Upper lobe of right lung (tissue), 1 donor: ENCODE measurements at regions not wholly inside any gene's neighbourhood (a gene's known extent, or its start where the extent isn't known, plus 50 kb on each side); places are given as distances from the start of the nearest gene placed in this dataset.

Source experiments
- ATAC-seq: fragments of 200-7000 bp; cut with Tn5 transposase; one replicate; pipeline ENCODE4 v1.9.1; 2020; ENCODE audit warnings: mild to moderate bottlenecking, moderate library complexity
- DNase-seq: peaks from one replicate; pipeline ENCODE4 v3.0.0-alpha.2; 2020
- H3K27ac ChIP-seq: fragments of 200-600 bp; one replicate; pipeline ENCODE4 v1.8.0; 2022
- H3K27me3 ChIP-seq: fragments of 200-600 bp; one replicate; pipeline ENCODE4 v1.8.0; 2022; ENCODE audit warnings: mild to moderate bottlenecking
- H3K36me3 ChIP-seq: fragments of 200-600 bp; one replicate; pipeline ENCODE4 v1.8.0; 2022
- H3K4me1 ChIP-seq: fragments of 200-600 bp; one replicate; pipeline ENCODE4 v1.8.0; 2022
- H3K4me3 ChIP-seq: fragments of 200-600 bp; one replicate; pipeline ENCODE4 v1.8.0; 2022; ENCODE audit warnings: mild to moderate bottlenecking
- H3K9me3 ChIP-seq: fragments of 200-600 bp; one replicate; pipeline ENCODE4 v1.8.0; 2022
- intact Hi-C: fragments of 100-400 bp; cut with DNase I; formaldehyde crosslinking; loops from one replicate; pipeline ENCODE4 v1.11.0; 2022
- TF ChIP-seq, protein P1 (sequence below): fragments of 200-600 bp; IDR thresholded peaks from one replicate; pipeline ENCODE4 v1.8.0; 2022; ENCODE audit warnings: antibody characterized with exemption
- donor health status: DM: no; HTN: yes; CAD: no; lungs with severe emphysema.

DNA sequence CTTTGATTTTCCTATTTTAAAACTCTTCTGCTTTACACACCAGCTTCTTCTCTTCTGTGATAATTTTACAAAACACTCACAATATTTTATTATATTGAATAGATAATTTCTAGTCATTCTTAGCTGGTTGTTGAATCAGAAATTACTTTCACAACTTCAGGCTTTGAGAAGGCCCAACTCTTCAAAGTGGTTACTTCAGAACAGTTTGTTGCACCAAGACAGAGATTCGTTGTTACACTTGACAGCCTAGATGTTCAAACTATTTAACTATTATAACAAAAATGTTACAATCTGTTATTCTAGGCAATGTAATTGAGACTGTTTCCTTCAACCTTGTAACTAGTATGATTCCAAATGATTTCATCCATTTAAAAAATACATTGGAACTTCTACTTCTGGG lies 333.2 kb upstream of the CHORDC1 start:
- intact Hi-C loops, result no loop called here
- Histone ChIP-seq H3K36me3 (no peaks in the 10 kb centered on the region), H3K27ac (no peak overlapping the region), H3K4me1 (no peaks in the 10 kb centered on the region), H3K4me3 (no peak overlapping the region), H3K27me3 (no peaks in the 10 kb centered on the region), H3K9me3 (no peaks in the 10 kb centered on the region)
- DNase-seq (no peak), ATAC-seq (no peak)
- TF ChIP-seq, protein P1, sequence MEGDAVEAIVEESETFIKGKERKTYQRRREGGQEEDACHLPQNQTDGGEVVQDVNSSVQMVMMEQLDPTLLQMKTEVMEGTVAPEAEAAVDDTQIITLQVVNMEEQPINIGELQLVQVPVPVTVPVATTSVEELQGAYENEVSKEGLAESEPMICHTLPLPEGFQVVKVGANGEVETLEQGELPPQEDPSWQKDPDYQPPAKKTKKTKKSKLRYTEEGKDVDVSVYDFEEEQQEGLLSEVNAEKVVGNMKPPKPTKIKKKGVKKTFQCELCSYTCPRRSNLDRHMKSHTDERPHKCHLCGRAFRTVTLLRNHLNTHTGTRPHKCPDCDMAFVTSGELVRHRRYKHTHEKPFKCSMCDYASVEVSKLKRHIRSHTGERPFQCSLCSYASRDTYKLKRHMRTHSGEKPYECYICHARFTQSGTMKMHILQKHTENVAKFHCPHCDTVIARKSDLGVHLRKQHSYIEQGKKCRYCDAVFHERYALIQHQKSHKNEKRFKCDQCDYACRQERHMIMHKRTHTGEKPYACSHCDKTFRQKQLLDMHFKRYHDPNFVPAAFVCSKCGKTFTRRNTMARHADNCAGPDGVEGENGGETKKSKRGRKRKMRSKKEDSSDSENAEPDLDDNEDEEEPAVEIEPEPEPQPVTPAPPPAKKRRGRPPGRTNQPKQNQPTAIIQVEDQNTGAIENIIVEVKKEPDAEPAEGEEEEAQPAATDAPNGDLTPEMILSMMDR, result no peak

DNA sequence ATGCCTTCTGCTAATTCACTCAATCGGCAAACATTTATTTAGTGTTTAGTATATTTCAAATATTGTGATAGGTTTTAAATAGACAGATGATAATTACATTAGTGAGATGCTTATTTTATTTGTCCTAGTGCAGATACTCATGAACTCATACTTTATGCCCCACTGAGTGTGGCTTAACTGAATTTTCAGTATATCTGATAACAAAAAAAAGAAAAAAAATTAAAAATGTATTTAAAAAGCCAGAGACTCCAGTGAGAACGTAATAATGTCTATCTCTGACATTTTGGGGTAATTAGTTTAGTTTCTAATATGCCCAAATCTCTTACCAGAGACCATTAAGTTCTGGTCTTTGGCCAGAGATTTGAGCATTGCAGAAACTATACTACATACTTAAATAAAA lies 332.6 kb upstream of the CHORDC1 start:
- ATAC-seq (no peak), DNase-seq (no peak)
- TF ChIP-seq, protein P1, result no peak
- Histone ChIP-seq H3K9me3 (no peaks in the 10 kb centered on the region), H3K27me3 (no peaks in the 10 kb centered on the region), H3K27ac (no peak overlapping the region), H3K4me1 (no peaks in the 10 kb centered on the region), H3K4me3 (no peak overlapping the region), H3K36me3 (no peaks in the 10 kb centered on the region)
- intact Hi-C loops, result no loop called here

DNA sequence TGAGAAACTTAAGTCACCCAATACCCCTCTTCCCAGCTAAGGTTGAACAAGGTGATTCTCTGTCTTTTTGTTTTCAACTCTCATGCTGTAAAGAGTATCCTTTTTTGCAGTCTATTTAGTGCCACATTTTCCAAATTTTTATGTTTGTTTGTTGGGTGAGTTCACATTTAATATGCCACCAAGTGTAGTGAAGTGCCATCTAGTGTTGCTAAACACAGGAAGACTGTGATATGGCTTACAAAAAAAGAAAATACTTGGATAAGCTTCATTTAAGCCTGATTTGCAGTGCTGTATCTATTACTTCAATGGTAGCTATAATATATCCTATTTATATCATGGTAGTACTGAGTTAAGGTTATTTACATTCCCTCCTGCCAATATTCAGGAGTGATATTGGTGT lies 319.2 kb upstream of the CHORDC1 start:
- H3K27me3 ChIP-seq, result no peaks in the 10 kb centered on the region
- no peaks in the 10 kb centered on the region for H3K9me3 ChIP-seq
- intact Hi-C loops, result no loop called here
- no peak overlapping the region for H3K27ac ChIP-seq
- no peaks in the 10 kb centered on the region for H3K36me3 ChIP-seq
- DNase-seq (no peak), ATAC-seq (no peak)
- TF ChIP-seq, protein P1, result no peak
- no peak overlapping the region for H3K4me3 ChIP-seq
- no peaks in the 10 kb centered on the region for H3K4me1 ChIP-seq

DNA sequence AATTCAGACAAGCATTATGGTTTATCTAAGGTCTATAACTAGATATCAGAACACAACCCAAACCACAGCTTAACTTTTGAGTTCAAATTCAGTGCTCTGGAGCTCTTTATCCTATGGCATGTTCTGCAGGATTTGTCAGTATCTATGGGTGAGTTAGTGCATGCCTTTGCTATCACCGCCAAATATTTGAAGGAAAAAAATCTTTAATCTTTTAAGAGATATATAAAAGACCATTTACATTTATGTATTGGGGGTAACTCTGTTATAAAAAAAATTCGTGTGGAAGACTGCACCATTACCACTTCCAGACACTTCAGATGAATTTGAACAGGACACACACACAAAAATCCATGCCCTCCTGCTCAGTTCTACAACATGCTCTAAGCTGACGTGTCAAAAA lies 313.5 kb upstream of the CHORDC1 start:
- DNase-seq (no peak), ATAC-seq (no peak)
- intact Hi-C loops, result no loop called here

DNA sequence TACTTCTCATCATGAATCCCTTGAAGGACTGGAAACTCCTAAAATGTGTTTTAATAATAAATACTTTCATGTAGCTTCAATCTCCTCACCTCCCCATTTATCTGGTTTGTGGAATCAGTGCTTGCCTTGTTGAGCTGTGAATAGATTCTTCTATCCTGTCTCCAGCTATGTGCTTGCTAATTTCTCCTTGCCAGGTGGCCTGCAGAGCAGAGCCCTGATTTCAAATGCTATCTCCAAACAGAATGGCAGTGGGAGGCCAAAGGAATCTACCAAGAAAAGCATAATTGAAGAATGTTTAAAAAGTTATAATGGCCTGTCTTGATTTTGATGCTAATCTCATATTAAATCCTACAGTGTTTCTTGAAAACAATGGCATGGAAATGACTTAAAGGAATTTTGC lies 309.3 kb upstream of the CHORDC1 start:
- Histone ChIP-seq H3K27ac (no peak overlapping the region), H3K36me3 (no peaks in the 10 kb centered on the region), H3K9me3 (no peaks in the 10 kb centered on the region), H3K4me1 (no peaks in the 10 kb centered on the region), H3K27me3 (no peaks in the 10 kb centered on the region), H3K4me3 (no peak overlapping the region)
- DNase-seq (no peak), ATAC-seq (no peak)
- intact Hi-C loops, result no loop called here
- TF ChIP-seq, protein P1, result no peak

More for the DNA sequence above, 313.5 kb upstream of the CHORDC1 start:
- H3K4me3 ChIP-seq, result no peak overlapping the region
- H3K27ac ChIP-seq, result no peak overlapping the region
- no peaks in the 10 kb centered on the region for H3K36me3 ChIP-seq
- TF ChIP-seq, protein P1, result no peak
- H3K9me3 ChIP-seq, result no peaks in the 10 kb centered on the region
- no peaks in the 10 kb centered on the region for H3K4me1 ChIP-seq
- no peaks in the 10 kb centered on the region for H3K27me3 ChIP-seq

DNA sequence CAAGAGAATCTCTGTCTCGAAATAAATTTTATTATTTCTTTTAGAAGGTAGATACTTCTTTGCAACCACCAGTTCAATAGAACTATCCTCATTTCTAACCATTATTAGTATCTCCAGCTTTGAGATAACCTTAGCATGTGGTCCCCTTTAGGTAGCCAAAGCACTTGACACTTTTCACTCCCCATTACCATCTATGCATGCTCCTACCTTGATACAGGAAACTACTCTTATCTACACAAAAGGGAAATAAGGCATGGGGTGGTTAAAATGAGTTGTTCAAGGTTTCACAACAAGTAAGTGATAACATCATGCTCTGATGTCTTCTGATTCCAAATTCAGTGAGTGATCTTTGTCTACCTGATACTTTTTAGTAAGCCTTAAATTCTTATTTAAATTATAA lies 308.2 kb upstream of the CHORDC1 start:
- no peak for ATAC-seq
- Histone ChIP-seq H3K4me3 (no peak overlapping the region), H3K4me1 (no peaks in the 10 kb centered on the region), H3K9me3 (no peaks in the 10 kb centered on the region), H3K36me3 (no peaks in the 10 kb centered on the region), H3K27me3 (no peaks in the 10 kb centered on the region), H3K27ac (no peak overlapping the region)
- TF ChIP-seq, protein P1, result no peak
- DNase-seq, result no peak
- intact Hi-C loops, result no loop called here
